Brain microvascular endothelial cell (primary cell): ENCODE measurements at regions not wholly inside any gene's neighbourhood (a gene's known extent, or its start where the extent isn't known, plus 50 kb on each side); places are given as distances from the start of the nearest gene placed in this dataset.
"Not testable (repeated sequence)": the region's sequence is repeated elsewhere in the genome, so short reads cannot be mapped to it uniquely, and the experiment has no call there.

ENCODE experiments used
- DNase-seq: peaks from one replicate; pipeline ENCODE4 v3.0.0-alpha.2; 2020
- H3K27ac ChIP-seq: fragments of 250-450 bp; sonication (Bioruptor Pico); 2 replicates; pipeline ENCODE4 v1.5.1; 2020; ENCODE audit warnings: mild to moderate bottlenecking, moderate library complexity
- H3K27me3 ChIP-seq: fragments of 250-450 bp; sonication (Bioruptor Pico); replicated peaks from 2 replicates; pipeline ENCODE4 v1.5.1; 2020; ENCODE audit warnings: mild to moderate bottlenecking
- H3K36me3 ChIP-seq: fragments of 250-450 bp; sonication (Bioruptor Pico); replicated peaks from 2 replicates; pipeline ENCODE4 v1.5.1; 2020; ENCODE audit warnings: mild to moderate bottlenecking
- H3K4me3 ChIP-seq: 2 replicates; pipeline ENCODE4 v1.5.1; 2011; ENCODE audit warnings: low read depth, mild to moderate bottlenecking, control low read depth, low read length, moderate library complexity
- in situ Hi-C: cut with HindIII; loops from 2 replicates; pipeline ENCODE4 v1.10.0; 2017; ENCODE audit warnings: low sequenced_read_pairs, low pct_ligation_motif_present
- TF ChIP-seq, protein P1 (sequence below): IDR thresholded peaks from 2 replicates; pipeline ENCODE4 v1.5.1; 2011; ENCODE audit warnings: low read depth, mild to moderate bottlenecking, moderate library complexity, low read length, control low read depth, inconsistent platforms; ENCODE audit errors: missing control alignments

GRCh38 chr14:22176957-22177356, 412.1 kb downstream of the DAD1 start:
- TF ChIP-seq, protein P1, sequence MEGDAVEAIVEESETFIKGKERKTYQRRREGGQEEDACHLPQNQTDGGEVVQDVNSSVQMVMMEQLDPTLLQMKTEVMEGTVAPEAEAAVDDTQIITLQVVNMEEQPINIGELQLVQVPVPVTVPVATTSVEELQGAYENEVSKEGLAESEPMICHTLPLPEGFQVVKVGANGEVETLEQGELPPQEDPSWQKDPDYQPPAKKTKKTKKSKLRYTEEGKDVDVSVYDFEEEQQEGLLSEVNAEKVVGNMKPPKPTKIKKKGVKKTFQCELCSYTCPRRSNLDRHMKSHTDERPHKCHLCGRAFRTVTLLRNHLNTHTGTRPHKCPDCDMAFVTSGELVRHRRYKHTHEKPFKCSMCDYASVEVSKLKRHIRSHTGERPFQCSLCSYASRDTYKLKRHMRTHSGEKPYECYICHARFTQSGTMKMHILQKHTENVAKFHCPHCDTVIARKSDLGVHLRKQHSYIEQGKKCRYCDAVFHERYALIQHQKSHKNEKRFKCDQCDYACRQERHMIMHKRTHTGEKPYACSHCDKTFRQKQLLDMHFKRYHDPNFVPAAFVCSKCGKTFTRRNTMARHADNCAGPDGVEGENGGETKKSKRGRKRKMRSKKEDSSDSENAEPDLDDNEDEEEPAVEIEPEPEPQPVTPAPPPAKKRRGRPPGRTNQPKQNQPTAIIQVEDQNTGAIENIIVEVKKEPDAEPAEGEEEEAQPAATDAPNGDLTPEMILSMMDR: no peak
- Histone ChIP-seq H3K4me3 (no peak overlapping the region), H3K27me3 (no peaks in the 10 kb centered on the region), H3K27ac (no peak overlapping the region), H3K36me3 (no peaks in the 10 kb centered on the region)
- in situ Hi-C loops: no loop called here
- DNase-seq: no peak

- in situ Hi-C loops, DNase-seq, H3K27me3 ChIP-seq, H3K36me3 ChIP-seq, H3K4me3 ChIP-seq, H3K27ac ChIP-seq: not testable (repeated sequence)
Observed at GRCh38 chr14:22175278-22175558, 413.8 kb downstream of the DAD1 start.

GRCh38 chr14:22174412-22175277, 414.4 kb downstream of the DAD1 start:
- H3K36me3 ChIP-seq: no peaks in the 10 kb centered on the region
- in situ Hi-C loops: no loop called here

DNA sequence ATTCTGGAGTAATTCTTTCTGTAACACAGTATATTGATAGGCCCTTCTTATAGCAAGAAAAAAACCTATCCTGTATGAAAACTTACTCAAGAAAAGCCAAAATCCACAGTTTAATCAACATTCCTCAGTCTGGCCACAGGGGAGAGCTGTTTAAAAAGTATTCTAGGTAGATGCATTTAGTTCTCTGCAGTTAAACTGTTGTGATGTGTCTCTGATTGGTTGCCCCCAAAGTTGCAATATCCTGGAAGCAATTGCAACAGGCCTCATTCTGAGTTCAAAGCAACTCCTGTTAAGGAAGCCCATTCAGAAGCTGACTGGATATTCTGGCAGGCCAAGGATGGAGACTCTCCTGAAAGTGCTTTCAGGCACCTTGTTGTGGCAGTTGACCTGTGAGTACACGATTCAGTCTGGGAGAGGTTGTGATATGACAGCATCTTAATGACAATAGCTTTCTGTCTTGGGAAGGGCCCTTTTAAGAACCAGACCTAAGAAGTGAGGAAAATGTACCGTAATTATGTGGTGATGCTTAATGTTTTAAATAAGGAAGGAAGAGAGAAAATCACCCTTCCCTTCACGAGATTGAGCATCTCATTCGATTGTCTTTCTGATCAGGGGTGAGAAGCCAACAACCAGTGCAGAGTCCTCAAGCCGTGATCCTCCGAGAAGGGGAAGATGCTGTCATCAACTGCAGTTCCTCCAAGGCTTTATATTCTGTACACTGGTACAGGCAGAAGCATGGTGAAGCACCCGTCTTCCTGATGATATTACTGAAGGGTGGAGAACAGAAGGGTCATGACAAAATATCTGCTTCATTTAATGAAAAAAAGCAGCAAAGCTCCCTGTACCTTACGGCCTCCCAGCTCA, 420.7 kb downstream of the DAD1 start:
- H3K4me3 ChIP-seq: no peak overlapping the region
- in situ Hi-C loops: no loop called here
- no peaks in the 10 kb centered on the region for H3K36me3 ChIP-seq
- no peaks in the 10 kb centered on the region for H3K27me3 ChIP-seq
- H3K27ac ChIP-seq: no peak overlapping the region
- TF ChIP-seq, protein P1: peak; percentile 20
- DNase-seq: peak; percentile 27

More at GRCh38 chr14:22174412-22175277, 414.4 kb downstream of the DAD1 start:
- TF ChIP-seq, protein P1: no peak
- no peak overlapping the region for H3K4me3 ChIP-seq
- H3K27ac ChIP-seq: no peak overlapping the region
- no peaks in the 10 kb centered on the region for H3K27me3 ChIP-seq
- no peak for DNase-seq

- TF ChIP-seq, protein P1: no peak
- no peaks in the 10 kb centered on the region for H3K36me3 ChIP-seq
- peak; percentile 65 for DNase-seq
- no peak overlapping the region for H3K27ac ChIP-seq
- in situ Hi-C loops: no loop called here
- H3K4me3 ChIP-seq: no peak overlapping the region
- no peaks in the 10 kb centered on the region for H3K27me3 ChIP-seq
Observed at GRCh38 chr14:22164616-22165015, 424.4 kb downstream of the DAD1 start.

- H3K4me3 ChIP-seq: no peak overlapping the region
- in situ Hi-C loops: no loop called here
- H3K27ac ChIP-seq: no peak overlapping the region
- DNase-seq: no peak
- no peaks in the 10 kb centered on the region for H3K27me3 ChIP-seq
- H3K36me3 ChIP-seq: no peaks in the 10 kb centered on the region
- TF ChIP-seq, protein P1: peak; percentile 38
Observed at GRCh38 chr14:22163051-22163450, 426.0 kb downstream of the DAD1 start.
